ENCODE measurements at regions not wholly inside any gene's neighbourhood (a gene's known extent, or its start where the extent isn't known, plus 50 kb on each side); places are given as distances from the start of the nearest gene placed in this dataset.

DNA sequence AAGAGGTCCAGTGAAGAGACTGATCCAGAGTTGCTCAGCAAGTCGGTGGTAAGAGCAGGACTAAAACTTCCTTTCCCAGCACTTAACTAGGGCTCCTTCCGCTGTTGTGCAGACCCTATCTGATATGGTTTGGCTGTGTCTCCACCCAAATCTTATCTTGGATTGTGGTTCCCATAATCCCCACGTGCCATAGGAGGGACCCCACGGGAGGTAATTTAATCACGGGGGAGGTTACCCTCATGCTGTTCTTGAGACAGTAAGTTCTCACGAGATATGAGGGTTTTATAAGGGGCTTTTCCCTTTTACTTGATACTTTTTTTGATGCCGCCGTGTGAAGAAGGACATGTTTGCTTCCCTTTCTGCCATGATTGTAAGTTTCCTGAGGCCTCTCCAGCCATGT, 221.9 kb upstream of the GLRA1 start:
- TF ChIP-seq CTCF (IDR thresholded peaks at IDR 0.05; ENCODE audit: low read depth, low read length) (no peak), EZH2phosphoT487 (IDR thresholded peaks at IDR 0.05; ENCODE audit: low read depth) (no peak)

All from OCI-LY3 (cell line).